ENCODE measurements at regions not wholly inside any gene's neighbourhood (a gene's known extent, or its start where the extent isn't known, plus 50 kb on each side); places are given as distances from the start of the nearest gene placed in this dataset.

- H3K27me3 ChIP-seq (ENCODE audit: control insufficient read depth in 2 of 2, insufficient read depth in 2 of 2, low read length in 2 of 2), result no peaks in the 10 kb centered on the region
- no peak for TF ChIP-seq EZH2 (IDR thresholded peaks at IDR 0.05; ENCODE audit: borderline replicate concordance, low read depth, low read length, severe bottlenecking)
- TF ChIP-seq, protein P1, sequence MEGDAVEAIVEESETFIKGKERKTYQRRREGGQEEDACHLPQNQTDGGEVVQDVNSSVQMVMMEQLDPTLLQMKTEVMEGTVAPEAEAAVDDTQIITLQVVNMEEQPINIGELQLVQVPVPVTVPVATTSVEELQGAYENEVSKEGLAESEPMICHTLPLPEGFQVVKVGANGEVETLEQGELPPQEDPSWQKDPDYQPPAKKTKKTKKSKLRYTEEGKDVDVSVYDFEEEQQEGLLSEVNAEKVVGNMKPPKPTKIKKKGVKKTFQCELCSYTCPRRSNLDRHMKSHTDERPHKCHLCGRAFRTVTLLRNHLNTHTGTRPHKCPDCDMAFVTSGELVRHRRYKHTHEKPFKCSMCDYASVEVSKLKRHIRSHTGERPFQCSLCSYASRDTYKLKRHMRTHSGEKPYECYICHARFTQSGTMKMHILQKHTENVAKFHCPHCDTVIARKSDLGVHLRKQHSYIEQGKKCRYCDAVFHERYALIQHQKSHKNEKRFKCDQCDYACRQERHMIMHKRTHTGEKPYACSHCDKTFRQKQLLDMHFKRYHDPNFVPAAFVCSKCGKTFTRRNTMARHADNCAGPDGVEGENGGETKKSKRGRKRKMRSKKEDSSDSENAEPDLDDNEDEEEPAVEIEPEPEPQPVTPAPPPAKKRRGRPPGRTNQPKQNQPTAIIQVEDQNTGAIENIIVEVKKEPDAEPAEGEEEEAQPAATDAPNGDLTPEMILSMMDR (IDR thresholded peaks at IDR 0.05; ENCODE audit: extremely low read depth in 1 of 2, insufficient read depth in 1 of 2, low read depth in 1 of 2, low read length in 2 of 2), result no peak
- no peak for TF ChIP-seq FOS (IDR thresholded peaks at IDR 0.05; ENCODE audit: borderline replicate concordance, insufficient read depth, low read length)
- TF ChIP-seq POLR2AphosphoS5 (IDR thresholded peaks at IDR 0.05; ENCODE audit: insufficient read depth, low read depth, low read length), result no peak
- TF ChIP-seq MAX (IDR thresholded peaks at IDR 0.05; ENCODE audit: insufficient read depth, insufficient read length), result no peak
- TF ChIP-seq POLR2A (IDR thresholded peaks at IDR 0.05; ENCODE audit: low read depth, low read length), result no peak
- no peak for TF ChIP-seq GATA2 (IDR thresholded peaks at IDR 0.05; ENCODE audit: insufficient read depth, insufficient read length, low read depth, low read length)
- no peak for TF ChIP-seq JUN (IDR thresholded peaks at IDR 0.05; ENCODE audit: borderline replicate concordance, insufficient read depth, insufficient read length, low read depth)
- TF ChIP-seq MYC (IDR thresholded peaks at IDR 0.05; ENCODE audit: low read depth, low read length), result no peak
- no peak overlapping the region for H3K4me3 ChIP-seq (replicated peaks in 1 of 3; ENCODE audit: insufficient read depth in 1 of 3, low read depth in 1 of 3, low read length in 3 of 3)
- no peak for DNase-seq (ENCODE audit: low read depth, low spot score)
- no peaks in the 10 kb centered on the region for H3K36me3 ChIP-seq (ENCODE audit: control insufficient read depth in 2 of 2, extremely low read depth in 1 of 2, insufficient read depth in 2 of 2, low read length in 2 of 2)
- ChIA-PET POLR2A (no interaction called here), CTCF (no interaction called here)
- BruUV-seq (replicated peaks), result no TSS peak
- dilution Hi-C loops (cut with MboI; ENCODE audit: extremely low pct_ligation_motif_present, low sequenced_read_pairs), result no loop called here
- H3K4me2 ChIP-seq (ENCODE audit: insufficient read depth, low read length), result no peak overlapping the region
- H2AFZ ChIP-seq (ENCODE audit: low read depth, low read length), result no peak overlapping the region
- intact Hi-C loops (cut with micrococcal nuclease), result no loop called here
- no peak overlapping the region for H3K9ac ChIP-seq (replicated peaks; ENCODE audit: extremely low read depth, insufficient read depth, low read length)
- no peaks in the 10 kb centered on the region for H3K79me2 ChIP-seq (ENCODE audit: control insufficient read depth, insufficient read depth, low read length)
- no peaks in the 10 kb centered on the region for H3K9me3 ChIP-seq (replicated peaks; ENCODE audit: control insufficient read depth, insufficient read depth, low read length)
- no peaks in the 10 kb centered on the region for H3K9me1 ChIP-seq (replicated peaks; ENCODE audit: control insufficient read depth, extremely low read depth, insufficient read depth, low read length)
- no peak for FAIRE-seq
- no peaks in the 10 kb centered on the region for H3K4me1 ChIP-seq (ENCODE audit: control insufficient read depth, extremely low read depth, insufficient read depth, low read length)
- H3K27ac ChIP-seq (ENCODE audit: insufficient read depth, low read depth, low read length), result no peak overlapping the region
- H4K20me1 ChIP-seq (replicated peaks; ENCODE audit: control insufficient read depth, extremely low read depth, insufficient read depth, low read length), result no peaks in the 10 kb centered on the region
Measured at GRCh38 chr13:108566413-108567170, 62.8 kb upstream of the MYO16 start.
